T-helper 1 cell treated with Interleukin-12 subunit alpha and Interleukin-12 subunit beta and Interleukin-4 antibody, amounts not matched to agents 30 ng/mL and 1 ng/mL, for 36 hours (primary cell): ENCODE measurements at regions not wholly inside any gene's neighbourhood (a gene's known extent, or its start where the extent isn't known, plus 50 kb on each side); places are given as distances from the start of the nearest gene placed in this dataset.
"Not testable (repeated sequence)": the region's sequence is repeated elsewhere in the genome, so short reads cannot be mapped to it uniquely, and the experiment has no call there.

Source experiments
- intact Hi-C: fragments of 100-400 bp; cut with micrococcal nuclease; formaldehyde crosslinking; loops from one replicate; pipeline ENCODE4 v1.15.1; 2024

- intact Hi-C loops, result loop anchor here (10.0 kb wide), 1 partner anchor 936 kb away; no protein-coding TSS in a partner anchor
Measured at GRCh38 chr21:27808923-27809322, 842.0 kb upstream of the ADAMTS5 start.

- intact Hi-C loops, result loop anchor here (10.0 kb wide), 1 partner anchor 937 kb away; no protein-coding TSS in a partner anchor
Measured at GRCh38 chr21:27807596-27807995, 840.7 kb upstream of the ADAMTS5 start.

- intact Hi-C loops, result loop anchor here (10.0 kb wide), 1 partner anchor 939 kb away; no protein-coding TSS in a partner anchor
Measured at GRCh38 chr21:27806281-27806680, 839.4 kb upstream of the ADAMTS5 start.

GRCh38 chr21:27805696-27806095 is 838.8 kb upstream of the ADAMTS5 start:
- intact Hi-C loops, result loop anchor here (10.0 kb wide), 1 partner anchor 939 kb away; no protein-coding TSS in a partner anchor

GRCh38 chr21:27804515-27804914 is 837.6 kb upstream of the ADAMTS5 start:
- intact Hi-C loops, result loop anchor here (10.0 kb wide), 1 partner anchor 940 kb away; no protein-coding TSS in a partner anchor

- intact Hi-C loops, result loop anchor here (1.0 to 10.0 kb wide), 2 partner anchors 941 to 953 kb away; no protein-coding TSS in a partner anchor
Measured at GRCh38 chr21:27803571-27803970, 836.7 kb upstream of the ADAMTS5 start.

GRCh38 chr21:27802816-27803475 is 836.1 kb upstream of the ADAMTS5 start:
- intact Hi-C loops, result loop anchor here (1.0 to 10.0 kb wide), 2 partner anchors 942 to 953 kb away; no protein-coding TSS in a partner anchor

GRCh38 chr21:27799861-27800260 is 833.0 kb upstream of the ADAMTS5 start:
- intact Hi-C loops, result loop anchor here (10.0 kb wide), 1 partner anchor 945 kb away; no protein-coding TSS in a partner anchor

- intact Hi-C loops, result no loop called here
Measured at GRCh38 chr21:27796106-27796505, 829.2 kb upstream of the ADAMTS5 start.

- intact Hi-C loops, result no loop called here
Measured at GRCh38 chr21:27795418-27795817, 828.5 kb upstream of the ADAMTS5 start.

GRCh38 chr21:27793901-27794300 is 827.0 kb upstream of the ADAMTS5 start:
- intact Hi-C loops, result no loop called here

- intact Hi-C loops, result no loop called here
Measured at GRCh38 chr21:27787046-27787445, 820.2 kb upstream of the ADAMTS5 start.

GRCh38 chr21:27779606-27780005 is 812.7 kb upstream of the ADAMTS5 start:
- intact Hi-C loops, result no loop called here

GRCh38 chr21:27776925-27777553 is 810.2 kb upstream of the ADAMTS5 start:
- intact Hi-C loops, result no loop called here

GRCh38 chr21:27772816-27773215 is 805.9 kb upstream of the ADAMTS5 start:
- intact Hi-C loops, result no loop called here

- intact Hi-C loops, result no loop called here
Measured at GRCh38 chr21:27771938-27772483, 805.1 kb upstream of the ADAMTS5 start.

GRCh38 chr21:27769763-27770162 is 802.9 kb upstream of the ADAMTS5 start:
- intact Hi-C loops, result no loop called here

GRCh38 chr21:27768046-27768637 is 801.3 kb upstream of the ADAMTS5 start:
- intact Hi-C loops, result not testable (repeated sequence)

- intact Hi-C loops, result no loop called here
Measured at GRCh38 chr21:27764056-27764455, 797.2 kb upstream of the ADAMTS5 start.

- intact Hi-C loops, result no loop called here
Measured at GRCh38 chr21:27761623-27762022, 794.7 kb upstream of the ADAMTS5 start.

- intact Hi-C loops, result no loop called here
Measured at GRCh38 chr21:27759820-27760219, 792.9 kb upstream of the ADAMTS5 start.
